GM19043 (cell line): ENCODE measurements at regions not wholly inside any gene's neighbourhood (a gene's known extent, or its start where the extent isn't known, plus 50 kb on each side); places are given as distances from the start of the nearest gene placed in this dataset.

ENCODE experiments used
- ATAC-seq: cut with Tn5 transposase; IDR thresholded peaks from one replicate; pipeline ENCODE4 v1.9.1; 2021; ENCODE audit warnings: low read depth; ENCODE audit not compliant: unreplicated experiment

GRCh38 chr6:147849401-147850330, 341.2 kb downstream of the SAMD5 start:
- ATAC-seq = no peak

GRCh38 chr6:147852772-147853171, 344.3 kb downstream of the SAMD5 start:
- no peak for ATAC-seq

- ATAC-seq = no peak
Measured at GRCh38 chr6:147853574-147853973, 345.1 kb downstream of the SAMD5 start.

DNA sequence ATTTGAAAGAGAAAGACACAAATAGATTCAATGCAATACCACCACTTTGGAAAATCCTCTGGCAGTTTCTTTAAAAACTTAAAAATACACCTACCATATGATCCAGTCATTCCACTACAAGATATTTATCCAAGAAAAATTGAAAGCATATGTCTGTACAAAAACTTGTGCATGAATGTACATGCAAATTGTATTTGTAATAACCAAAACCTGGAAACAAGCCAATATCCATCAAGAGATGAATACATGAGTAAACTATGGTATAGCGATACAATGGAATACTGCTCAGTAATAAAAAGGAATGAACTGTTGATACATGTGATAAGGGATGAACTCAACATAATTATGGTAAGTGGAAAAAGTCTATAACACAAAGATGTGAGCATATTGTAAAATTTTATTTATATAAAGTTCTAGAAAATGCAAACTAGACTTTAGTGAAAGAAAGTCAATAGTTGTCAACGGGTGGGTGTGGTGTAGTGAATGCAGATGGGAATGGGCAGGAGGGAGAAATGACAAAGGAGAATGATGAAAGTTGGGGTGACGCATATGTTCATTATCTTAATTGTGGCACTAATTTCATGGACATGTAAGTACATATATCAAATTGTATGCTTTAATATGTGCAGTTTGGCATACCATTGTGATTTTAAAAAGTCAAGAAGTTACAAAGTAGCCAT, 347.5 kb downstream of the SAMD5 start:
- ATAC-seq = no peak

GRCh38 chr6:147856687-147857086, 348.2 kb downstream of the SAMD5 start:
- ATAC-seq = no peak

DNA sequence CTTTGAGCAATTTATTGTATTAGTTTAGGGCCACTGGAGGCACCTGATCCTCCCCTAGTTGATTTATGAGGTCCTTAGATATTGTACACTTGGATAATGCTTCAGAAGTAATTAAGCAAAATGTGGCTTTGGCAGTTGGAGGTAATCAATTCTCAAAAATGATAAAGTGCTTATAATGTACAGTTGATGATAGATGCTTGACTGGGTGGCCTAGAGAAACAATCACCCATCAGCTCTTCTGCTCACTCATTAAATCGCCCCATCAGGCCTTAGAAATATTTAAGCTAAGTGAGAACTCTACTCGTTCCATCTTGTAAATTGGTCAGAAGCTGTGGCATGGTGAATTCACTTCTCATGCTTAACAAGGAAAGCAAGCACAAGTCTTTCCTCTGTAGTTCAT, 349.9 kb downstream of the SAMD5 start:
- ATAC-seq = no peak

- ATAC-seq = no peak
Measured at GRCh38 chr6:147859071-147859470, 350.6 kb downstream of the SAMD5 start.

- no peak for ATAC-seq
Measured at GRCh38 chr6:147861696-147862095, 353.2 kb downstream of the SAMD5 start.

- no peak for ATAC-seq
Measured at GRCh38 chr6:147867433-147868226, 359.1 kb downstream of the SAMD5 start.

DNA sequence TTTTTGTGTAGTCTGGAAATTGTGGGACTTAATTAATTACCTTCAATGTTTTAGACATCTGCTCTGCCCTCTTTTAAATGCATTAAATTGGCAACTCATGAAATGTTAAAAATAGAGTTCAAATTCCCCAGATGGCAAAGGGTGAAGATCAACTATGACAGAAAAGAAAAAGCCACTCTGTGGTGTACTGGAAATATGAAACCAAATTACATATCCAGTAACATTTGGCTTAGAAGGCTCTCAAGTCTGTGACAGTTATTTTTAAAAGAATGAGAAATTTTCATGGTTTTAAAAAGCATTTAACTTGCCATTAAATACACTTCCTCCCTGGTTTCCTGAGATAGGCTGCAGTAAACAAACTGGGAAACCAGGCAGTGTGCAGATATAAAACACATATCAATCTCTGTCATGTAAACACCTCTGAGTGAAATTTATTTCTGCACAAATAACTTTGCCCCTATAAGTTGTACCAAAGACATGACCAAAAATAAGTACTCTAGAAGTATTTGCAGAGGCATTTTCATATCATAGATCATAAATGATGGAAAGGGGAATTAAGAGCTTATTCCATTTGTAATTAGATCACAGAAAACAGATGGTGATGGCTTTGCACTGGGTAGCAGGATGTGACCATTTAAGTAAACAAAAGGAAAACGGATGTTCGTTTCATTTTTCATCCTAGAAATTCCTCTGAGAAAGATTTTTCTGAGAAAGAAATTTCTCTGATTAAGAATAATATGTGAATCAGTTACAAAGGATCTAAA, 360.1 kb downstream of the SAMD5 start:
- no peak for ATAC-seq

- no peak for ATAC-seq
Measured at GRCh38 chr6:147869201-147869600, 360.7 kb downstream of the SAMD5 start.

GRCh38 chr6:147869869-147870268, 361.4 kb downstream of the SAMD5 start:
- ATAC-seq = no peak

DNA sequence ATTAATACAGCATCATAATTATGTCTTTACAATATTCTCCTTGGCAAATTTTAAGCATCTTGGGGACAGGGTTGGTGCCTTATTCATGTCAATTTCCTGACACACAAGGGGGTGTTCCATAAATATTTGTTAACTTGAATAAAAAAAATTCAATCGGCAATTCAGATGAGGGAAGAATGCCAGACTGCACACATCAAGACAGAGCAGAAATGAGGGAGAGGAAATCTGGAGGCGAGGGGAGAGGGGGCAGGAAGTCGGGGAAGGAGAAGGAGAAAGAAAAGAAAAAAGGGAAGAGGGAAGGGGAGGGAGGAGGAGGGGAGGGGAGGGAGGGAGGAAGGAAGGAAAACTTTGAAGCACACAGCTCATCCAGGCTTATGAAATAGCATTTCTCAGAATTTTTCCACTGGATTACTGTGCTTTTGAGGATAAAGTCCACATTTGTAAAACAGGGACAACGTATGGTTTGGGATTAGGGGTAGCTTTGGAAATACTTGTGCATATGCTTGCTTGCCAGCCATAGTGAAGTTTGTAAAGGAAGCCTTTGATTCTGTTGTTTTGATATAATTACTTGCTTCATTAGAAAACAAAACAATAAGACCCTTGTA, 362.1 kb downstream of the SAMD5 start:
- ATAC-seq = no peak

GRCh38 chr6:147872002-147872401, 363.5 kb downstream of the SAMD5 start:
- no peak for ATAC-seq

DNA sequence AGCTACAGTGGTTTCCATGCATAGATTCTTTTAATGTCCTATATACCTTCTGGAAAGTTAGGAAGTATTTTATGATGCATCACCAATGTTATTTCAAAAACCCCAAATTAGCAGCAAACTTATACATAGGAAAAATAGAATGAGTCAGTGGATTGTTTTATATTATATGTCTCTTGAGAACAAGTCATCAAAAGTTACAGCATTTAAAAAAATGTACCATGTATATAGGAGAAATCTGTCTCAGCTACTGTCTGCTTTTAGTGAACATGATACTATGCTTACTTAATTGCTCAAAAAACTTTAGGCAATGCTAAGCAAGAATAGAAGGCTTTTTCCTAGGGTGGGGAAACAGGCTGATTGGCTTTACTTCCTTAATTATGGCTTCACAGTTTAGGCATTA, 365.3 kb downstream of the SAMD5 start:
- ATAC-seq = no peak

GRCh38 chr6:147874322-147874721, 365.8 kb downstream of the SAMD5 start:
- no peak for ATAC-seq

DNA sequence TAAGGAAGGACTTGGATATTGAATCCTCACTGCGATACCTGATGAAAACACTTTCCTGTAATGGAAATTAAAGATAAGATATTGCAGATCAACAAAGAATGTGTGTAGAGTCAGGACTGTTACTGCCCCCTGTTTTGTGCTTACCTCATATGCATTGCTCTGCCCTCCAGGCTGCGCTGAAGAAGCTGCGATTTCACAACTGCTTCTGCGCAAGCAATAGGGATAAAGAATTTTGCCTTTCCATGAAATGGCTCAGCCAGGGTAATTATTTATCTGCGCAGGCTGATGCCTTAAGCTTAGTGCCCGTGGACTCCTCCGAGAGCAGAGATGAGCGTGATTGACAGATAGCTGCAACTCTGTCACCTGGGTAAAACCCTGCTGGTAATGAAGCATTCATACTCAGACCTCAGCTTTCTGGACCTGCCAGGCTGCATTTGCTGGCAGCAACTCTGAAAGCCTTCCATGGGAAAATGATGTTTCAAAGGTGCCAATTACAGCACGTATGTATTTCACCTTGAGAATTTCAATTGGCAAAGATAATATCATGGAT, 370.6 kb downstream of the SAMD5 start:
- ATAC-seq = no peak

DNA sequence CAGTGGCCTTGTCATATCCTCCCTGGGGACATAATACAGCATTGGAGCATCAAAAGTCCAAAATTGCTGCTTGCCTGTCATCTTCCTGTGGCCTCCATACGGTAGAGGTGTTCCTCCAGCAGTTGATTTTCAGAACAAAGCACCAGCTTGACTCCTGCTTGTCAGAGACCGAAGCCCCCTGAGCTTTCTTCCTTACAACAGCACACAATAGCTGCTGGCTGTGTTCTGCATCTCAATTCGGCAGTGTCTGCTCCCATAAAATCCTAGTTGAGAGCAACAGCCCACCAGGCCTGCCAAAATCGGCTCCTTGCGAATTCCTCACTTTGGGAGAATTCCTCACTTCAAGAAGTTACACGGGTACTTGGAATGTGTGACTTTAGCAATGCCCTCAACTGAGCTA, 372.9 kb downstream of the SAMD5 start:
- no peak for ATAC-seq

DNA sequence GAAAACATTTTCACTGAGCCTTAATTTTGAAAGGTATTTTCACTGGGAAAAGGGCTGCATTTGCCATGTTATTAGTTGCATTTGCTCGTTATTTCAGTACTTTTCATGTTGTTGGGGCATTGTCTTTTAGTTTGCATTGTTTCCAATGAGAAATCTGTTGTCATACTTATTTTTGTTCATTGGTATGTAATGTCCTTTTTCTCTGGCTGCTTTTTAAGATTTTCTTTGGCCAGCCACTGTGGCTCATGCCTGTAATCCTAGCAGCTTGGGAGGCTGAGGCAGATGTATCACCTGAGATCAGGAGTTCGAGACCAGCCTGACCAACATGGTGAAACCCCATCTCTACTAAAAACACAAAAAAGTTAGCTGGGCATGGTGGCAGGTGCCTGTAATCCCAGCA, 379.9 kb downstream of the SAMD5 start:
- no peak for ATAC-seq

DNA sequence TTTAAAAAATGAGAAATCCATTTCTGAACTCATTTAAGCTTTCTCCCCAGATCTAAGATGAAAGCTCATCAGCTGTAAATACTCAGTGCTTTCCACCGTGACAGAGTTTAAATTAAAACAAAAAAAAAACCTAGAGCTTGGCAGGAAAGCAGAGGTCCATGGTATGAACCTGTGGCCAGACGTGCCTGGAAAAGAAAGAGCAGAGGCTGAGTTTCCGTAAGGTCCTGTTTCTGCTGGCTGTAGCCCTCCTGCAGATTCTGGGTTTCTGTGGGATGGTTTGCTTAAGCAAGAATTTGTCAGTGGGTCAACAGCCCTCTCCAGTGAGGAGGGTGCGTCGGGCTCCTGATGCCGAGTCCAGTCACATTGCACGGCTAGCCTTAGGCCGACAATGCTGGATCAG, 383.2 kb downstream of the SAMD5 start:
- ATAC-seq = no peak
